Embryonic facial prominence (tissue), 1 donor: ENCODE measurements at regions not wholly inside any gene's neighbourhood (a gene's known extent, or its start where the extent isn't known, plus 50 kb on each side); places are given as distances from the start of the nearest gene placed in this dataset.
"Not testable (repeated sequence)": the region's sequence is repeated elsewhere in the genome, so short reads cannot be mapped to it uniquely, and the experiment has no call there.

Experiments used
- DNase-seq: peaks from one replicate; pipeline ENCODE4 v3.0.0-alpha.2; 2016; ENCODE audit errors: extremely low spot score

DNA sequence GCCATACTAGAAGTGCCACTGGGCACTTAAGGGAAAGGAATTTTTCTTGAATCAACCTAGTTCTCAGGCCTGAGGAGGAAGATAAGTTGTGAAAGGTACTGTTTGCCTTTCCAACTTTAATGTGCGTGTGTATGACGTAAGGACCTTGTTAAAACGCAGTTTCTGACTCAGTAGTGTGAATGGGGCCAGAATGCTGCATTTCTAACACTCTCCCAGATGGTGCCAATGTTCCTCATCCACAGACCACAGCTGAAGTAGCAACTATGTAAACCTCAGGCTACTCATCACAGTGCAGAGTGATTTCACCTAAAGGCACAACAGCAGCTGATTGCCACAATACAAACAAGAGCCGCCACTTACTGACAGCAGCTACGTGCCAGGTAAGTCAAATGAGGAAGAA, 103.6 kb downstream of the OTOL1 start:
- no peak for DNase-seq

GRCh38 chr3:161602475-161602874, 105.9 kb downstream of the OTOL1 start:
- no peak for DNase-seq

- no peak for DNase-seq
Observed at GRCh38 chr3:161602918-161603317, 106.3 kb downstream of the OTOL1 start.

- no peak for DNase-seq
Observed at GRCh38 chr3:161607056-161607455, 110.4 kb downstream of the OTOL1 start.

GRCh38 chr3:161619351-161619750, 122.7 kb downstream of the OTOL1 start:
- DNase-seq = no peak

GRCh38 chr3:161630794-161631193, 134.2 kb downstream of the OTOL1 start:
- no peak for DNase-seq

- DNase-seq = no peak
Observed at GRCh38 chr3:161631536-161631935, 134.9 kb downstream of the OTOL1 start.

GRCh38 chr3:161637559-161637958, 141.0 kb downstream of the OTOL1 start:
- DNase-seq = no peak

DNA sequence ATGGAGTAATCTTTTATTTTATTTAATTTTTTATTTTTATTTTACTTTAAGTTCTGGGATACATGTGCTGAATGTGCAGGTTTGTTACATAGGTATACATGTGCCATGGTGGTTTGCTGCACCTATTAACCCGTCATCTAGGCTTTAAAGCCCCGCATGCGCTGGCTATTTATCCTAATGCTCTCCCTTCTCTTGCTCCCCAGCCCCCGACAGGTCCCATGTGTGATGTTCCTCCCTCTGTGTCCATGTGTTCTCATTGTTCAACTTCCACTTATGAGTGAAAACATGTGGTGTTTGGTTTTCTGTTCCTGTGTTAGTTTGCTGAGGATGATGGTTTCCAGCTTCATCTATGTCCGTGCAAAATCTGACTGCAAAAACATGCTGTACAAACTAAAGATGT, 142.5 kb downstream of the OTOL1 start:
- DNase-seq = not testable (repeated sequence)

- DNase-seq = no peak
Observed at GRCh38 chr3:161640181-161640580, 143.6 kb downstream of the OTOL1 start.

GRCh38 chr3:161641287-161641686, 144.7 kb downstream of the OTOL1 start:
- DNase-seq = no peak

GRCh38 chr3:161644891-161645635, 148.5 kb downstream of the OTOL1 start:
- no peak for DNase-seq

GRCh38 chr3:161647936-161648470, 151.4 kb downstream of the OTOL1 start:
- no peak for DNase-seq

- DNase-seq = no peak
Observed at GRCh38 chr3:161649900-161650484, 153.4 kb downstream of the OTOL1 start.

GRCh38 chr3:161657786-161658185, 161.2 kb downstream of the OTOL1 start:
- no peak for DNase-seq

DNA sequence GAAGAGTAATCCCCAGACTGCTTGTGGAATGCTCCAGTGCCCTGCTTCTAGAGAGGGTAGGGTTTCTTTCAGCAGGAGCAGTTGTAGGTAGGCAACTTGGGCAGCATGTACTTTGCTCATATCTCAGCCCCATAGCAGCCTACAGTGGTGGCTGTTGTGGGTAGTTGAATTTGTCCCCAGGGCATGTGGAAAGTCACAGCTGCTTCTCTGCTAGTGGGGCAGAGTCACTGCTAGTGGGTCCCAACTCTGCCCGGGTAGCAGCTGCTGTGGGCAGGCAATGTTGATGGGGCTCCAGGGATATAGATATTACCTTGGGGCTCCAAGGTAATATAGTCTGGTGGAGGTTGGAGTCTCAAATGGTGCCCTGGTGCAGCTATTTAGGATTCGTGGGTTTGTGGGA, 174.5 kb downstream of the OTOL1 start:
- no peak for DNase-seq

- DNase-seq = no peak
Observed at GRCh38 chr3:161672478-161672877, 175.9 kb downstream of the OTOL1 start.

- no peak for DNase-seq
Observed at GRCh38 chr3:161673866-161674265, 177.3 kb downstream of the OTOL1 start.

DNA sequence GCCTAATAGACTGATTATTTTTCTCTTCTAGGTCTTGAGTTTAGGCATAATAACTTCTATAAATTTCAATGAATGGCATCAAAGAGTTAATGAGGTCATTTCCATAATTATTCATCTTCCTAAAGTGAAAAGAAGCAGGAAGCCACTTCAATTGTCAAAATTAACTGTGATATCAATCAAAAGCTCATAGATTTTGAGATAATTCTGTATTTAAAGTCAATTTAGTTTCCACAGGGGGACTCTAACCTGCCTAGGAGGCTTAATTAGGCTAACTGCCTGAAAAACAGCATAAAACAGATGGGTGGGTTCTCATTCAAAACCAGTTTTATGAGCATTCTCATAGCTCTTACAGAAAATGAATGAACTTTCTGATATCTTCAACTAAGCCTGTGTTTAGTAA, 177.8 kb downstream of the OTOL1 start:
- DNase-seq = no peak

GRCh38 chr3:161681831-161682230, 185.2 kb downstream of the OTOL1 start:
- DNase-seq = not testable (repeated sequence)

DNA sequence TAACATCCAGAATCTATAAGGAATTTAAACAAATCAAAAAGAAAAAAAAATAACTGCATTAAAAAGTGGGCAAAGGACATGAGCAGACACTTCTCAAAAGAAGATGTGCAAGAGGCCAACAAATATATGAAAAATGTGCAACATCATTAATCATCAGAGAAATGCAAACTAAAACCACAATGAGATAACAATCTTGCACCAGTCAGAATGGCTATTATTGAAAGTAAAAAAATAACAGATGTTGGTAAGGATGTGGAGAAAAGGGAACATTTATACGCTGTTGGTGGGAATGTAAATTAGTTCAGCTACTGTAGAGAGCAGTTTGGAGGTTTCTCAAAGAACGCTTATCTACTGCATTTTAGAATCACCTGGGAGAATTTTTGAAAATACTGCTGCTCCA, 186.1 kb downstream of the OTOL1 start:
- no peak for DNase-seq

DNA sequence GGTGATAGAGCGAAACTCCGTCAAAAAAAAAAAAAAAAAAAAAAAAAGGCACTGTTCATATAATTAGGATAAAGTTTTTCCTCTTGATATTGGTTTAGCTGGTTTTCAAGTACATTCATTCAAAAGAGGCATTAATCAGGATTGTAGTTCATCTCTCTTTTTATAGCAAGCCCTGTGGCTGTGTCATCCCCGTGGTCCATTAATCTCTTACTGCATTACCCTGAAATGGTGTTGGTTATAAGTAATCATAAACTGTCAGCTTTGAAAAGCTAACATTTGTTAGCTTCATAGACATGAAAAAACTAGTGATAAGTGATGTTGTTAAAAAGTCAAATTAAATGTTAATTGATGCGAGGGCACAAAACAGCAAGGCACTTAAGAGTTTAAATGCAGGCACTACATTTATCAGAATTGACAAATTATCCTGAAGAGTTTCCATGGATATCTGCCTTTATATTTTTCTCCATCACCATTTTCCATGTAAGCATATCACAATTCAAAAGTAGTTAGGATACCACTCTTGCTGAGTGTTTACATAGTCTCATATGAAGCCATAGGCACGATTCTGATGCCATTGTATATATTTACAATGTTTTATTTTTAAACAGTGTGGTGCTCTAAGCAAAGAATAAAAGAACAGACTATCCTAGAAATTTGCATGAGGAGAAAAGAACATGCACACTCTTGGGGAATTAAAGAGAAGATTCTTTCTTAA, 193.1 kb downstream of the OTOL1 start:
- no peak for DNase-seq

DNA sequence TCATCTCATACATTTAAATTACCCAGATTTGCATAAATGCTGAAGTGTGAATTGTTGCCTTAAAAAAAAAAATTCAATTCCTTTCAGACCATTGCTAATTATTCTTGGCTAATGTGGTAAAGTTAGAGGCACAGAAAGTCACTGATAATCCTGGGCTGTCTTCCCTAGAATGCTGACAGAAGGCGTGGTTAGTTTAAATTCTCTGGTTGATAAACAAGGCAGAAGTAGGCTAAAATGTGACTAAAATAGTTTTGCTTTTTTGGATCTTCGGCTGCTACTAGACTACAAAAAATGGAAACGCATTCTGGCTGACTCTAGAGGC, 193.7 kb downstream of the OTOL1 start:
- no peak for DNase-seq
